GM12892 (cell line): ENCODE measurements at regions not wholly inside any gene's neighbourhood (a gene's known extent, or its start where the extent isn't known, plus 50 kb on each side); places are given as distances from the start of the nearest gene placed in this dataset.

Experiments
- DNase-seq: peaks from one replicate; pipeline ENCODE4 v3.0.0; 2011; ENCODE audit not compliant: insufficient read length
- FAIRE-seq: peaks from 2 replicates; lab custom pipeline; 2011; peaks lifted over from hg19 to GRCh38; lab: Jason Lieb, UNC
- POLR2A ChIP-seq: IDR thresholded peaks from 2 replicates; pipeline ENCODE4 v1.6.1; 2011; ENCODE audit warnings: low read depth, low read length, control low read depth
- POLR2AphosphoS5 ChIP-seq: IDR thresholded peaks from 2 replicates; pipeline ENCODE4 v1.6.1; 2011; ENCODE audit warnings: low read depth, low read length, control low read depth
- TAF1 ChIP-seq: IDR thresholded peaks from 2 replicates; pipeline ENCODE4 v1.6.1; 2011; ENCODE audit warnings: low read depth, mild to moderate bottlenecking, control low read depth, low read length, borderline replicate concordance

DNA sequence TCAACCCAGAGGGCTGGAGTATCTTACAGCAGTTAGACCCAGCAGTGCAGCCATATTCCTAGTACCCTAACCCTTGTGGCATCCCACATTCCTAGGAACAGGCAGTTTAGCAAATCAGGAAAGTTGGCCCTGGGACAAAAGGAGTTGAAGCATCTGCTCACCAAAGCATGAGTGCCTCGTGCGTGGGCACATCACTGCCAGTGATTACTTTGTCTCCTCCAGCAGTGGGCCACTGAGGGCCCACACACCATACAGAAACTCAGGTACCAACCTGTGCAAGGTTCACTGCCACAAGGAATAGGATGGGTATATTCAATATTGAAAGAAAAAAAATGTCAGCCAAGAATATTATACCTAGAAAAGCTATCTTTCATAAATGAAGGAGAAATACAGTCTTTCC is 227.5 kb upstream of the CNTN5 start:
- TF ChIP-seq POLR2AphosphoS5, result no peak
- no peak for TF ChIP-seq POLR2A
- TF ChIP-seq TAF1, result no peak
- FAIRE-seq (no peak), DNase-seq (no peak)

GRCh38 chr11:98798333-98798732 is 222.4 kb upstream of the CNTN5 start:
- DNase-seq (no peak), FAIRE-seq (no peak)
- TF ChIP-seq TAF1, result no peak
- no peak for TF ChIP-seq POLR2AphosphoS5
- TF ChIP-seq POLR2A, result no peak

- no peak for DNase-seq
- no peak for FAIRE-seq
- TF ChIP-seq POLR2A, result no peak
- no peak for TF ChIP-seq POLR2AphosphoS5
- TF ChIP-seq TAF1, result no peak
These were observed 220.1 kb upstream of the CNTN5 start for GRCh38 chr11:98800696-98801095.

- no peak for TF ChIP-seq POLR2AphosphoS5
- no peak for TF ChIP-seq TAF1
- DNase-seq (no peak), FAIRE-seq (no peak)
These were observed 191.6 kb upstream of the CNTN5 start for GRCh38 chr11:98828986-98829708.

DNA sequence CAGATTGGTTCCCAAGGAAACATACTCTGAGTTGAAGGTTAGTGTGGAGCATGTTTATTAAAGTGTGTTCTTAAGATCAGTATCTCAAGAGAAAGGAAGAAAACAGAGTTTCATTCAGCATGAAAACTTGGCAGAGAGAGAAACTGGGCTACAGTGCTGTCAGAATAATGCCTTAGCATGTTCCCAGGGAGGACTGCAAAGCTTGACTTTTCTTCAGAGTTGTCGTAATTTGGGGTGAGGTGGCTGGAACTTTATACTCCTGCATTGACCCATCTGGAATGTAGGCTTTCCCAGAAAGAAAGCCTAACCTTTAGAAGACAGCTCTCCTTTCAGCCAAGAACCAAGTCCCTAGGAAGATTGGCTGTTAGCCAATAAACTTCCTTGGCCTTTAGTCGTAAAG is 190.8 kb upstream of the CNTN5 start:
- TF ChIP-seq POLR2AphosphoS5 (no peak), POLR2A (no peak), TAF1 (no peak)
- DNase-seq (no peak), FAIRE-seq (no peak)

DNA sequence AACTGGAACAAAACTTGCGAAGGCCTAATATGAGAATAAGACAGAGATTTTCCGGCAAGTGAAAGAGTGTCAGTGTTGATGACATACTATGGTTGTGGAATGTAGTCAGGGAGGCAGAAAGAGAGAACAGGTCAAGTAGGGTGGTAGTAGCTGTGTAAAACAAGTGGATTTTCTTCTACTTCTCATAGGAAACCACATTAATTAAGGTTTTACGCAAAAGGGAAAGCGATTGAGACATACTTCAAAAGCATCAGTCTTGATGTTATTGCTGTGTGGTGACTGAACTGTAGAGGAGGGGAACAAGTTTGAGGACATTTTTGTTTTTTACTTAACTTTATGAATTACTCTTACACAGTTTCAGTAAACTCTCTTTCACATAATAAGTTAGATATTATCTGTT is 186.0 kb upstream of the CNTN5 start:
- FAIRE-seq, result no peak

GRCh38 chr11:98835335-98835734 is 185.4 kb upstream of the CNTN5 start:
- FAIRE-seq (no peak), DNase-seq (no peak)
- TF ChIP-seq POLR2A (no peak), POLR2AphosphoS5 (no peak), TAF1 (no peak)

More for the DNA sequence above, 186.0 kb upstream of the CNTN5 start:
- TF ChIP-seq TAF1, result no peak
- no peak for TF ChIP-seq POLR2A
- TF ChIP-seq POLR2AphosphoS5, result no peak
- no peak for DNase-seq

DNA sequence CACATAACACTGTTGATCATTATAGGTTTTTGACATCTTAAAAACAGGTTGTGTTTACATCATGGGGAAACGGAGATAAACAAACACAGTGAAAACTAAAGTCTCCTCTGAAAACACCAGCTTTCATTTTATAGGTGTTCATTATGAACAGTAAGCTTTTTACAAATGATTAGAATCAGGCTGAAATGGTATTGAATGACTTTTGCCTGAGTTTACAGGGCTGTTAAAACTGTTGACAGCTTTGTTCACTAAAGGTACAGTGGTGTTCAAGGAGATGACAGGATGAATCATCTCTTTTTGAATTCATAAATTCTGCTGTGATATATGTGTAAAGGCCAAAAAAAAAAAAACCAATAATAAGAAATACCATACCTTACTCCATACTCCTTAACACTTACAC is 184.6 kb upstream of the CNTN5 start:
- TF ChIP-seq TAF1, result no peak
- TF ChIP-seq POLR2AphosphoS5, result no peak
- no peak for TF ChIP-seq POLR2A
- FAIRE-seq (no peak), DNase-seq (no peak)

- FAIRE-seq, result no peak
- DNase-seq, result no peak
- TF ChIP-seq POLR2A (no peak), POLR2AphosphoS5 (no peak), TAF1 (no peak)
These were observed 178.6 kb upstream of the CNTN5 start for GRCh38 chr11:98842187-98842586.

DNA sequence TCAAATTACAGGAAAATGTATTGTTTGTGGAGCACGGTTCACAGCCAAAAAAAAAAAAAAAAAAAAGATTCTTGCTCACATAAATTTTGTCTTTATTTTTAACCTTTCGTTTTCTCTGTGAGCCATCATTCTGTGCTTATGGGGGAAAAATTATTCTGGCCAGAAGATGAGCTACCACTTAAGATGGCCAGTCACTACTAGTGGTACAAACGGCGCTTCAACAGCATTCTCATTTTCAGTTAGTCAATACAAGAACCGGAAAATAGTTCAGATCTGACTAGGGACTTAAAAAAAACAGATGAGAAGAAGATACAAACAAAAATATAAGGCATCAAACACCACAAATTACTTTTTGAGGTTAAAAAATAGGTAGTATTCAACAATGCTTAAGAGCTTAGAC is 158.6 kb upstream of the CNTN5 start:
- DNase-seq (no peak), FAIRE-seq (no peak)
- TF ChIP-seq TAF1 (no peak), POLR2AphosphoS5 (no peak), POLR2A (no peak)

DNA sequence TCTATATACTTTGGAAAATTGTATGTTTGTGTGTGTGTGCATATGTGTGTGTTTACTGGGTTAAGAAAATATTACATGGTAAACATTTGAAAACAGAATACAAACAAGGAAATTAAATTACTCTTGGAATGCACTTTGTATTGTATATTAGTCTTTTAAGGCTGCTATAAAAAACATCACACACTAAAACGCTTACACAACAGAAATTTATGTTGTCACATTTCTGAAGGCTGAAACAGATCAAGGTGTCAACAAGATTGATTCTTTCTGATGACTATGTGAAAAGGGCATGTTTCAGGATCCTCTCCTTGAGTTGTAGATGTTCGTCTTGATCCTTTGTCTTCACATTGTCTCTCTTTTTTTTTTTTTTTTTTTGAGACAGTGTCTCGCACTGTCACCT is 149.1 kb upstream of the CNTN5 start:
- TF ChIP-seq POLR2AphosphoS5, result no peak
- TF ChIP-seq POLR2A, result no peak
- no peak for TF ChIP-seq TAF1
- DNase-seq, result no peak
- no peak for FAIRE-seq

DNA sequence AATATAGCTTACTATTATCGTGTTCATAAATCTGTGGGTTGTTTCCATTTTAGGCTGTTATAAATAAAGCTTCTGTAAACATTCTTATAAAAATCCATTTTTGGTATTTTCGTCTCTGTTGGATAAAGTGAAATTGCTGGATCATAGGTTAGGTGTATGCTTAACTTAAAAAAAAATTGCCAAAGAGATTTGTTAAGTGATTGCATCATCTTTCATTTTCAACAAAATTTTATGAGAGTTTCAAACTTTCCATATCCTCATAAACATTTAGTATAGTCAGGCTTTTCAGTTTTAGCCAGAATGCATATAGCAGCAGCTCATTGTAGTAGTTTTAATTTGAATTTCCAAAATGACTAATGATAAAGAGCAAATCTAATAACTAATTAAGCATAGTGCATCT is 146.7 kb upstream of the CNTN5 start:
- no peak for TF ChIP-seq POLR2AphosphoS5
- FAIRE-seq (no peak), DNase-seq (no peak)

GRCh38 chr11:98895936-98896335 is 124.8 kb upstream of the CNTN5 start:
- TF ChIP-seq POLR2A (no peak), TAF1 (no peak), POLR2AphosphoS5 (no peak)
- DNase-seq (no peak), FAIRE-seq (no peak)

DNA sequence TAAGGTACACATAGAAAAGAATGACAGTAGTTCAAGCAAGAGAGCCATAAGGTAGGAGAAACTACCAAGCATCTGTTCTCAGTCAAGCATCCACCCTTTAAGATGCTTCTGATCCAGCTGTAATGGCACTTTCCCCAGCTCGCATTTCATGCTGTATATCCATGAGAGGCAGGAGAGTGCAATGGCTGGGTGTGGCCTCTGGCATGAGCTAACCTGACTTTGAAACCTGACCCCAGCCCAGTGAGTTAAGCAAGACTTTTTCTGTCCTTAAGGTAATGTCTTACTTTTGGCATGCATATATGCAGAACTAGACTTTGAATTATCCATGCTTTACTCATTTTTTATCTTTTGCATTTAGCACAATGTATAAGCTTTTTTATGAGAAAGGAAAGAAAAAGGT is 79.8 kb upstream of the CNTN5 start:
- no peak for DNase-seq

More for the DNA sequence above, 79.8 kb upstream of the CNTN5 start:
- FAIRE-seq, result no peak
- TF ChIP-seq POLR2AphosphoS5, result no peak
- no peak for TF ChIP-seq POLR2A
- TF ChIP-seq TAF1, result no peak
